ENCODE measurements at regions not wholly inside any gene's neighbourhood (a gene's known extent, or its start where the extent isn't known, plus 50 kb on each side); places are given as distances from the start of the nearest gene placed in this dataset.

DNA sequence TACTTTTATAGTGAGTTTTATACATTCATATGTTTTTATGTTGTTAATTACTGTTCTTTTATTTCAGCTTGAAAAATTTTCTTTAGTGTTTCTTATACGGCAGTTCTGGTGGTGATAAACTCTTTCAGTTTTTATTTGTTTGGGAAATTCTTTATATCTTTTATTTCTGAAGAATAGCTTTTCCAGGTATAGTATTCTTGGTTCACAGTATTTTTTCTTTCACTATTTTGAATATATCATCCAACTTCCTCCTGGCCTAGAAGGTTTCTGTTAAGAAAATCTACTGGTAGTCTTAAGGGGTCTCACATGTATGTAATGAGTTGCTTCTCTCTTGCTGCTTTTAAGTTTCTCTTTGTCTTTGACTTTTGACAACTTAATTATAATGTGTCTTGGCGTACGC, 79.4 kb downstream of the NXNL2 start:
- no peak for DNase-seq (ENCODE audit: low read depth, low spot score)
- Histone ChIP-seq H2AFZ (ENCODE audit: low read depth, low read length) (no peak overlapping the region), H3K9ac (replicated peaks; ENCODE audit: extremely low read depth, insufficient read depth, low read length) (no peak overlapping the region), H3K9me3 (replicated peaks; ENCODE audit: control insufficient read depth, insufficient read depth, low read length) (no peaks in the 10 kb centered on the region), H3K79me2 (ENCODE audit: control insufficient read depth, insufficient read depth, low read length) (no peaks in the 10 kb centered on the region), H3K4me1 (ENCODE audit: control insufficient read depth, extremely low read depth, insufficient read depth, low read length) (no peaks in the 10 kb centered on the region), H3K4me2 (ENCODE audit: insufficient read depth, low read length) (no peak overlapping the region), H3K4me3 (replicated peaks in 1 of 3; ENCODE audit: insufficient read depth in 1 of 3, low read depth in 1 of 3, low read length in 3 of 3) (no peak overlapping the region), H3K9me1 (replicated peaks; ENCODE audit: control insufficient read depth, extremely low read depth, insufficient read depth, low read length) (no peaks in the 10 kb centered on the region), H3K36me3 (ENCODE audit: control insufficient read depth in 2 of 2, extremely low read depth in 1 of 2, insufficient read depth in 2 of 2, low read length in 2 of 2) (no peaks in the 10 kb centered on the region), H3K27me3 (ENCODE audit: control insufficient read depth in 2 of 2, insufficient read depth in 2 of 2, low read length in 2 of 2) (no peaks in the 10 kb centered on the region), H4K20me1 (replicated peaks; ENCODE audit: control insufficient read depth, extremely low read depth, insufficient read depth, low read length) (no peaks in the 10 kb centered on the region), H3K27ac (ENCODE audit: insufficient read depth, low read depth, low read length) (no peak overlapping the region)
- ChIA-PET POLR2A (no interaction called here), CTCF (interaction anchor here (0.9 kb wide), 1 partner anchor 15 kb away, joined by 3 read pairs; no protein-coding TSS in a partner anchor)
- intact Hi-C loops (cut with micrococcal nuclease) (no loop called here), dilution Hi-C loops (cut with MboI; ENCODE audit: extremely low pct_ligation_motif_present, low sequenced_read_pairs) (no loop called here)
- TF ChIP-seq, protein P1, sequence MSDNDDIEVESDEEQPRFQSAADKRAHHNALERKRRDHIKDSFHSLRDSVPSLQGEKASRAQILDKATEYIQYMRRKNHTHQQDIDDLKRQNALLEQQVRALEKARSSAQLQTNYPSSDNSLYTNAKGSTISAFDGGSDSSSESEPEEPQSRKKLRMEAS (IDR thresholded peaks at IDR 0.05; ENCODE audit: insufficient read depth, insufficient read length), result no peak
- no peak for TF ChIP-seq EZH2 (IDR thresholded peaks at IDR 0.05; ENCODE audit: borderline replicate concordance, low read depth, low read length, severe bottlenecking)
- FAIRE-seq, result no peak
- no TSS peak for BruUV-seq (replicated peaks)

DNA sequence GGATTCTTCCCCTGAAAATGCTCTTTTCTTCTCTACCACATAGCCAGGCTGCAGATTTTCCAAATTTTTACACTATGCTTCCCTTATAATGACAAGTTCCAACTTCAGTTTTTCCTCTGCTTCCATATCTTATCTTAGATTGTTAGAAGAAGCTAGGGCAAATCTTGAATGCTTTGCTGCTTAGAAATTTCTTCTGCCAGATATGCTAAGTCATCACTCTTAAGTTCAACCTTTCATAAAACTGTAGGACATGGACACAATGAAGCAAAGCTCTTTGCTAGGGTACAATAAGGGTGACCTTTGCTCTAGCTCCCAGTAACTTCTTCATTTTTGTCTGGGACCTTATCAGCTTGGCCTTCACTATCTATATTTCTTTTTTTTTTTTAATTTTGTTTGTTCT, 88.7 kb downstream of the NXNL2 start:
- dilution Hi-C loops (cut with MboI; ENCODE audit: extremely low pct_ligation_motif_present, low sequenced_read_pairs), result no loop called here
- Histone ChIP-seq H3K27me3 (ENCODE audit: control insufficient read depth in 2 of 2, insufficient read depth in 2 of 2, low read length in 2 of 2) (no peaks in the 10 kb centered on the region), H3K79me2 (ENCODE audit: control insufficient read depth, insufficient read depth, low read length) (no peaks in the 10 kb centered on the region), H3K4me3 (replicated peaks in 1 of 3; ENCODE audit: insufficient read depth in 1 of 3, low read depth in 1 of 3, low read length in 3 of 3) (no peak overlapping the region), H3K9me3 (replicated peaks; ENCODE audit: control insufficient read depth, insufficient read depth, low read length) (no peaks in the 10 kb centered on the region), H3K9me1 (replicated peaks; ENCODE audit: control insufficient read depth, extremely low read depth, insufficient read depth, low read length) (no peaks in the 10 kb centered on the region), H2AFZ (ENCODE audit: low read depth, low read length) (no peak overlapping the region), H4K20me1 (replicated peaks; ENCODE audit: control insufficient read depth, extremely low read depth, insufficient read depth, low read length) (no peaks in the 10 kb centered on the region), H3K9ac (replicated peaks; ENCODE audit: extremely low read depth, insufficient read depth, low read length) (no peak overlapping the region), H3K36me3 (ENCODE audit: control insufficient read depth in 2 of 2, extremely low read depth in 1 of 2, insufficient read depth in 2 of 2, low read length in 2 of 2) (no peaks in the 10 kb centered on the region), H3K27ac (ENCODE audit: insufficient read depth, low read depth, low read length) (no peak overlapping the region), H3K4me1 (ENCODE audit: control insufficient read depth, extremely low read depth, insufficient read depth, low read length) (no peaks in the 10 kb centered on the region), H3K4me2 (ENCODE audit: insufficient read depth, low read length) (no peak overlapping the region)
- POLR2A ChIA-PET, result no interaction called here
- BruUV-seq (replicated peaks), result no TSS peak
- CTCF ChIA-PET, result no interaction called here
- FAIRE-seq (no peak), DNase-seq (ENCODE audit: low read depth, low spot score) (no peak)
- no peak for TF ChIP-seq MYC (IDR thresholded peaks at IDR 0.05; ENCODE audit: low read depth, low read length)
- intact Hi-C loops (cut with micrococcal nuclease), result no loop called here

Data from endothelial cell of umbilical vein (primary cell).